Activated CD4-positive, alpha-beta T cell treated with anti-CD3 and anti-CD28 coated beads, Interleukin-2, amount 50 U/mL, for 4 hours (primary cell): ENCODE measurements at regions not wholly inside any gene's neighbourhood (a gene's known extent, or its start where the extent isn't known, plus 50 kb on each side); places are given as distances from the start of the nearest gene placed in this dataset.
A peak's percentile ranks its signal among the peaks of the same experiment; 100 is the strongest.
"Not testable (repeated sequence)": the region's sequence is repeated elsewhere in the genome, so short reads cannot be mapped to it uniquely, and the experiment has no call there.

ENCODE experiments used
- DNase-seq, 2 experiments: peaks; one replicate each; pipeline ENCODE4 v3.0.0-alpha.2; 2020

GRCh38 chr10:29740981-29741545 is 106.3 kb upstream of the SVIL start:
- no peak for DNase-seq

DNA sequence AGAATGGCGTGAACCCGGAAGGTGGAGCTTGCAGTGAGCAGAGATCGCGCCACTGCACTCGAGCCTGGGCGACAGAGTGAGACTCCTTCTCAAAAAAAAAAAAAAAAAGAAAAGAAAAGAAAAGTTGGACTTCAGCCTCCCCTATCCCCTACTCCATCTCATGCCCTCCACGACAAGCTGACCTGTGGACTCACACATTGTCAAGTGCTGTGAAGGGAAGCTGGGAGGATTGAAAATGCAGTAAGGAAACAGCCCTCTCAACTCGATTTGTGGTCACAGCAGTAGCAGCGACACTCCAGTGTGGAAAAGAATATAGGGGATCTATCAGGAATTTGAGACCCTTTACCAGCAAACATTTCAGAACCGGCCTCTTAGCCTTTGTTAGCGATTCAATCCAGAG is 103.6 kb upstream of the SVIL start:
- no peak for DNase-seq

DNA sequence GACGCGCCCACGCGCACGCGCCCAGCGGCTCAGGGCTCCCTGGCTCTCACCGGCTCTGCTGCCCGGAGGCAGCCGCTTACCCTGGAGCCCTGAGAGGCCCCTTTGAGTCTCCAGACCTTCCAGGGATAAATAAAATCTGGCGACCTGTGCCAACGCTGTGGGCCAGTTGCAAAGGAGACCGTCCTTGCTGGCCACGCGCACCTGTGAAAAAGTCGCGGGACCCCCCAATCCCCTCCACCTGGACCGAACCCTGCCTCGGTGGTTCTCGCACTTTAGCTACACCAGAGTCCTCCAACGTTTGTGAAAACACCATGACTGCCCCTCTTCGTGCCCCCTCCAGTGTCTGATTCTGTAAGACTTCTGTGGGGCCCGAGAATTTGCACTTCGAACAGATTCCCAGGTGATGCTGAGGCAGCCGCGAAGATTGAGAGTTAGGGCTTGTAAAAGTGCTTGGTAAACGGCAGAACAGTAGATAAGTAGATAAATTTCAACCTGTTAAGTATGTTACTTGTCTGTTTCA is 102.4 kb upstream of the SVIL start:
- DNase-seq = no peak

DNA sequence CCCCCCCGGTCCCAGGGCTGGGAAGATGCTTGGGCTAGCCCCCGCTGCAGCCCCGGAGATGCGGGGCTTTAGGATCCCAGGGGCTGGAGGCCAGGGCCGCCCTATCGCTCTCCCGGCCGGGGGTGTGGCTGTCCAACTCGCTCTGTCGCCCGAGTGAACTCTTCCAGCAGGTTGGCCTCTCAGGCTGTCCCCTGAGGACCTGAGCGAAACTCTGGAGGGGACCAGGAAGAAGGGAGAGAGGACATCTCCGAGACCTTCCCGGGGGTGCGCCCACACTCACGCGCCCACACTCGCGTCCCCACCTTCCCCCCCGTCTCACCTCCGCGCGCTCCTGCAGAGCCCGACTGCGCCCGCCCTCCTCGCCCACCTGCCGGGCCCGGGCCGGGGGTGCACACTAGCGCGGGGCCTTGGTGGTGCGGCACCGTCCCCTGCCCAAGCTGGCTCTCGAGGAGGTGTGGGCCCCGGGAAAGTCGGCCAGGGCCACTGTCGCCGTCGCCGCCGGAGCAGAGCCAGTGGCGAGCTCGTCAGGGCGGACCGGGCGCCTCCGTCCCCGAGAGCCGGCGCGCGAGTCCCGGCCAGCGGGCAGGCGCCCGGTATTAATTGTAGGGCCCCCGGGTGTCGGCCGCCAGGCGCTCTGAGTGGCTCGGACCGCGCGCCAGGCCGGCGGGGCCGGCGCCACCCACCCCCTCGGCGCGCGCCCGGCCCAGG is 101.7 kb upstream of the SVIL start:
- peak; percentile 15 to 18 for DNase-seq

- peak; percentile 80 to 82 for DNase-seq
Measured at GRCh38 chr10:29735628-29736365, 101.0 kb upstream of the SVIL start.

DNA sequence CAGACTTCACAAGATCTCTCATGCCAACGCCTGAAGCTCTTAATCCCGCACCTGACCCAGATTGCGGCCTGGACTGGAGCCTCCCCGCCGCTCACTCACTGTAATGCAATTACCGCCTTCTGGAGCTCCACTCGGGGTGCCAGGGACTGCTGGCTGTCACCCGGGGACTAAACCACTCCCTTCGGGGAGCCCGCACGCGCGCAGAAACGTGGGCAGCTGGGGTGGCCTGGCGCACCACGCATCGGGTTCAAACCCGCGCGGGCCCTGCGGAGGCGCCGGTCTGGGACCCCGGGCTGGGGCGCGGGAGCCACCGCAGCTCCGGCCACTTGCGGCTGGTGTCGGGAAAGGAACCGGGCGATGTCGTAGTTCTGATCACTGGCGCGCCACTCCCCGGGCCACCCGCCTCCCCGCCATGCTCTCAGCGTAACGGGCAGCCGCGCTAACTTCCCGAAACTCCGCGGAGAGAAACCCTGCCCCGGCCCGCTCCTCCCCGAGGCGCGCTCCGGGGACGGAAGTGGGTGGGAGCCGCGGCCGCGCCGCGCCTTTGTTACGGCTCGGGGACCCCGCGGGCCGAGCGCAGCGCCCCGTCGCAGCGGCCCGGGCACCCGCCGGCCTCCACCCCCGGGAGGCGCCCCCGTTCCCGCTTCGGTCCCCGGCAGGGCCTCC is 100.3 kb upstream of the SVIL start:
- peak; percentile 43 to 51 for DNase-seq

DNA sequence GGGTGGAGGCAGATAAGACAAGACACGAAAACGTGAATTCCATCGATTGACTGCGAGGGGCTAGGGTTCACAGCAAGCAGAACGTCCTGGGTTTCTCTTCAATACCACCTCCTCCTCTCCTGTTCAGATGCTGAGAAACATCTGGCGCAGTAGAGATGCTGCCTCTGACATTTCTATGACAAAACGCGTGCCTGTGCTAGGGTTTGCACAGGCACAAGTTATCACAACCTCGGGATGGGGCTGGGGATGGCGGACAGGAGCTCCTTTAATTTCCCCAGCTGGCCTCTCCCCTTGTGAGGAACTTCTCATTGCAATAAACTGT is 99.8 kb upstream of the SVIL start:
- DNase-seq = no peak

GRCh38 chr10:29733323-29733722 is 98.6 kb upstream of the SVIL start:
- no peak for DNase-seq

GRCh38 chr10:29732918-29733317 is 98.1 kb upstream of the SVIL start:
- no peak for DNase-seq

DNA sequence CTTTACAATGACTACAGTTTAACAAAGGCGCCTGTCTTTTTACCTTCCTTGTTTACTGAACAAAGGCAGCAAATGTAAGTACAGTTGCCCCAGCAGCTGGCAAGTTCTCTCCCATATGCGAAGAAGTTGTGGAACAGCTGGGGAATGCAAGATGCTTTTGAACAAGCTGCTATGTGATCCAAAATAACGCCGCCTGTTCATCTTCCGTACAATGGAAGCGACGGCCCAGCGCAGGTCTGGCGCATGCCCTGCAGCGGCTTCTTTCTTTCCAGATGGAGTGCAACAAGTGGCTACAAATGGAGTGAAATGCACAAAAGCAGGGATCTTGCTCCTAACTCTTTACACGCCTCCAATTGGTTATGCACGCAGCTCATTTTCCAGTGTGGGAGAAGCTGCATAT is 97.0 kb upstream of the SVIL start:
- DNase-seq = no peak

DNA sequence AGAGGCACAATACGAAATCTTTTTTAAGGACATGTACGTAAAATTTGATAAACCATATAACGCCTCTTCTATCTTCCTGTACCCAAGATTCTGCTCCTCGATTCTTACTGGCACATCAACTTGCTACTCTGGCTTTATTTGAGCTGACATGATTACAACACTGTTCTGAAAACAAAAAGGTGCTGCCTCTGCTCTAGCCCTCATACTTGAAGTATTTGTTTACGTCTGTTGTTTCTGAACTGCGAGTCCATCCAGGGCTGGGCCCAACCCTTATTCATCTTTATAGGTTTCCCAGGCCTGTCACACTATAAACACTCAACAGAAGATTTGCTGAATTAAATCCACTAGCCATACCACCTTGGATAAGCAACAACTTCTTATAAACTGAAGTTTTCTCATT is 96.2 kb upstream of the SVIL start:
- no peak for DNase-seq

- no peak for DNase-seq
Measured at GRCh38 chr10:29730458-29730857, 95.7 kb upstream of the SVIL start.

DNA sequence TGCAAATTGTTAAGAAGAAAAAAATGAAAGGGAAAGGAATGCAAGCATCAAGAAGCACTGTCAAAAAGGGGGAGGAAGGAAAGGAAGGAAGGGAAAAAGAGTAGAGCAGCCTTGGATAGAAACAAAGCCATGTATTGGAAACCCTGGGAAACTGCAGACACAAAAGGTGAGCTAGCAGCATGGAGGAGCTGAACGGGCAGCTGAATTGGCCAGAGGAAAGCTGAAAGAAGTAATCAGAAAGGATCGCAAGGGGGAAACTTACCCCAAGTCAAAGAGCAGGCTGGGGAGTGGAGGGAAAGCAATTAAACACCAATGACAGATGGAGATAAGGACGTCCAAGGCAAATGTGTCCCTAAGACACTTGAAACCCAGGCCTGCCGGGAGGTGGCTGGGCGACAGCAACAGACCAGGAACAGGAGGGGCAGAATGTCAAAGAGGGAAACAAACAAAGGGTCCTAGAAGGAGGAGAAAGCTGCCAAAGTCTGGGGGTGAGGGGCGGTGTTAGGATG is 93.8 kb upstream of the SVIL start:
- DNase-seq = no peak

DNA sequence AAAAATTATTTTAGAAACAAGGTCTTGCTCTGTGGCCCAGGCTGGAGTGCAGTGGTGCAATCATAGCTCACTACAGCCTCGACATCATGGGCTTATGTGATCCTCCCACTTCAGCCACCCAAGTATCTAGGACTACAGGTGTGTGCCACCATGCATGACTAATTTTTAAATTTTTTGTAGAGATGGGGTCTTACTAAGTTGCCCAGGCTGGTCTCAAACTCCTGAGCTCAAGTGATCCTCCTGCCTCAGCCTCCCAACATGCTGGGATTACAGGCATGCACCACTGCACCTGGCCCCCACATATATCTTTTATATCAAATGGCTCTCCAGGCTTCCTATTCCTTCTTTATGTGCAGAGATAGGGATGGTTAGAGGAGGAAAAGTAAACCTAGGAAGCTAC is 91.2 kb upstream of the SVIL start:
- not testable (repeated sequence) for DNase-seq

DNA sequence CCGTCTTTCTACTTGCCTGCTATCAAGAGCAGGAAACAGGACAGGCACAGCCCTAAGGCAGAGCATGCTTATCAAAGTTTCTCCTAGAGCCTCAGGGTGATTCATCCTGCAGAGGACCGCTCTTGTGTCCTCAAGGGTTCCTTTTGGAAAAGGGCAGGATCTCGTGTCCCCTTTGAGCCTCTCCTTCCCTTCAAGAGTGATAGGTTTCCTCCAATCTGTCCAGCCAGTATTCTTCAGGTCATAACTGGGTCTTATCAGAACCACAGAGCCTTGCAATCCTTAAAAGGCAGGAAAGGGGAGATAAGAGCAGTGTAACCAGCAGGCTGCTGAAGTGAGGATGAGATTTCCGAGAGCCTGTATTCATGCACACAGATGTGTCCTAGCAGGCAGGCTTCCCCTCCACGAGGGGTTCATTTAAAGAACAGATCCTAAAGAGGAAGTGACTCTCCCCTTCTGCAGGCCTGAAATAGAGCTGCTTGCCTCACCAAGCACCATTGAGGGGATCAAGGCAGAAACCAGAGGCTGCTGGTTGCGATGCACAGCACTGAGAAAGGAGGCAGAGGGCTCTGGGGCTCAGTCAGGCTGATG is 90.5 kb upstream of the SVIL start:
- DNase-seq = no peak

GRCh38 chr10:29723726-29724125 is 89.0 kb upstream of the SVIL start:
- no peak for DNase-seq

GRCh38 chr10:29722777-29723176 is 88.0 kb upstream of the SVIL start:
- no peak for DNase-seq

- DNase-seq = no peak
Measured at GRCh38 chr10:29720149-29720548, 85.4 kb upstream of the SVIL start.

- no peak for DNase-seq
Measured at GRCh38 chr10:29719281-29719675, 84.5 kb upstream of the SVIL start.

GRCh38 chr10:29715296-29715695 is 80.5 kb upstream of the SVIL start:
- no peak for DNase-seq

DNA sequence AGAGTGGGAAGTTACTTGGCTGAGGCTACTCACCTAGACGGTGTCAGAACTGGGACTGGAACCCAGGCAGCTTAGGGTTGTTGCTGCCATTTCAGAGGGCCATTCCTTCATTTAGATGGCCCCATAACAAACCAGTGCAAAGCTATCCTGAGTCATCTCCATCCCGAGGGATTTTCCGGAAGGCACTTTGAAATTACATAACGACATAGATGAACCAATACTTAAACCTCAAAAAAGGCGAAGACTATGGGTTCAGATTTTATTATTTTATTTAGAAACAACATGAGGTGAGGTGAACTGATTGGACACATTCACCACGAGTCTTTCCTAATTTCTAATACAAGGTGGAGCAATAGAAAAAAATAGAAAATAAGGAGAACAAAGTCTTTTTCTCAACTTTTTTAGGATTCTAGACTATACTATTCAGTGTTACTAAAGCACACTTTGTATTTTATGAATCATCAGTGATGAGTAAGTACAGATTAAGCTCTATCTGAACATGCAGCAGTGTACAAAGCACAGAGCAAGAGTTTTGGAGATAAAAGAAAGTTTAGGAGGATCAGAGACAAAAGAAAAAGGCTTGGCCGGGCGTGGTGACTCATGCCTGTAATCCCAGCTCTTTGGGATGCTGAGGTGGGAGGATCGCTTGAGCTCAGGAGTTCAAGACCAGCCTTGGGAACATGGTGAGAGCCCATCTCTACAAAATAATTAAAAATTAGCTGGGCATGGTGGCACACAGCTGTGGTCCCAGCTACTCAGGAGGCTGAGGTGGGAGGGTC is 79.5 kb upstream of the SVIL start:
- no peak for DNase-seq

- no peak for DNase-seq
Measured at GRCh38 chr10:29713450-29713849, 78.7 kb upstream of the SVIL start.
